Psoas muscle (tissue), 7 donors: ENCODE measurements at regions not wholly inside any gene's neighbourhood (a gene's known extent, or its start where the extent isn't known, plus 50 kb on each side); places are given as distances from the start of the nearest gene placed in this dataset.

ENCODE experiments used
- ATAC-seq, 4 donors: fragments of 200-7000 bp; cut with Tn5 transposase; one replicate each; pipeline ENCODE4 v1.9.1; 2020; ENCODE audit warnings: moderate library complexity in 3 of 4, mild to moderate bottlenecking in 2 of 4
- DNase-seq, 2 donors: peaks; one replicate each; pipeline ENCODE4 v3.0.0-alpha.2; 2020
- H3K27ac ChIP-seq: fragments of 200-600 bp; one replicate; pipeline ENCODE4 v1.8.0; 2022
- H3K27me3 ChIP-seq, 3 donors: fragments of 200-600 bp in 1 of 3; one replicate each; pipeline versions ENCODE4 v1.6.1 to v1.8.0; 2013 to 2022; ENCODE audit warnings: low read length in 2 of 3, mild to moderate bottlenecking in 2 of 3, moderate library complexity in 1 of 3; ENCODE audit not compliant: insufficient read depth in 3 of 3
- H3K36me3 ChIP-seq, 2 donors: fragments of 200-600 bp in 1 of 2; one replicate each; pipeline versions ENCODE4 v1.6.1 to v1.8.0; 2013 to 2022; ENCODE audit warnings: low read depth in 1 of 2, mild to moderate bottlenecking in 1 of 2, moderate library complexity in 1 of 2; ENCODE audit not compliant: insufficient read depth in 1 of 2
- H3K4me1 ChIP-seq: fragments of 200-600 bp; one replicate; pipeline ENCODE4 v1.8.0; 2022
- H3K4me3 ChIP-seq: fragments of 200-600 bp; one replicate; pipeline ENCODE4 v1.8.0; 2022; ENCODE audit warnings: mild to moderate bottlenecking
- H3K9me3 ChIP-seq: fragments of 200-600 bp; one replicate; pipeline ENCODE4 v1.8.0; 2022
- CTCF ChIP-seq: fragments of 200-600 bp; IDR thresholded peaks from one replicate; pipeline ENCODE4 v1.8.0; 2022; ENCODE audit warnings: antibody characterized with exemption
- WGBS, 3 donors: extraction: QIAGEN DNeasy Blood & Tissue Kit; methylation state at CpG; one replicate each; pipeline versions ENCODE4 v1.1.6 to v1.1.7; 2013; 5-methylcytosine and 5-hydroxymethylcytosine counted together
- intact Hi-C, 2 donors: fragments of 100-400 bp; cut with DNase I; formaldehyde crosslinking; loops; one replicate each; pipeline versions ENCODE4 v1.11.0 to v1.14.2; 2022
- donor health status: healthy with polysubstance abuse.
- donor health status: DM: no; HTN: no; CAD: no; lungs with moderate emphysema.
- donor health status: Bipolar disorder and iron deficiency.
- donor health status: healthy.
- donor health status: DM: yes; HTN: yes; CAD: no.
- donor health status: DM: no; HTN: no; CAD: no.
- donor health status: DM: yes; HTN: yes; CAD: no.

DNA sequence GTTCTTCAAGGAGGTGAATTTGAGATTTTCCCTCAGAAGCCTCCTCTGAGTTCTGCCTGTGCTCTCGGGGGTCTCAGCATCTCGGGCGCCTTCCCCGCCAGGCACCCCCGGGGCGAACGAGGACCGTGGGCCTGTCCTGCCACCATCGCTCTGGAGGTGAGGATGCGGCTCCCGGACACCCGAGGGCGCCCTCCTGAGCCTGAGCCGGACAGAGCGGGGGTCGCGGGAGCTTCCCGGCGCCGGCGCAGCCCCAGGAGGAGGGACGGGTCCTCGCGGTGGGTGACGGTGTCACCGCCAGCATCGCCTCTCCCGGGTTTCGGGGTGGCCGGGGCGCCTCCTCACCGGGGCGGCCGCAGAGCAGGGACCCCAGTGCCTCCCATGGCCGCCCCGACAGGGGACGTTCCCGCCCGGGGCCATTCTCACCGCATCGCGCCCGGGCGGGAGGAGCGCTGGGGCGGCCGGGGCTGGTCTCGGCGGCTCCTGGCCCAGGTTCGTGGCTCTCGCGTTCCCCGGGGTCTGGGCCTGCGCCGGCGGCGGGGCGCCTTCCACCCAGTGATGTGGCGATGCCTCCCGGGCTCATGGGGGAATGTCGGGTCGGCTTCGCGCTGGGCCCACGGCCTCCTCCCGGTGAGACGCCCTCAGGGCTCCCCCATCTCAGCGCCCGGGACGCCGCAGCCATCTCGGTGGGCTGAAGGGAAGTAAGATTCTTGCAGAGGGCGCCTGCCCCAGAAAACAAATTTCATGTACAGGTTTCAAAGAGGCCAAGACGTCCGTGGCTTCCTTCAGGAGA is 210.5 kb downstream of the ERMARD start:
- peak; percentile 38 for TF ChIP-seq CTCF
- peak; percentile 51 to 74 (median 66) for ATAC-seq
- Histone ChIP-seq H3K4me3 (peak overlapping the region; percentile 64), H3K27ac (peak overlapping the region; percentile 41), H3K4me1 (no peaks in the 10 kb centered on the region), H3K36me3 (no peaks in the 10 kb centered on the region), H3K27me3 (peaks cover 0 to 33% (median 0%) of the 10 kb centered on the region in 3 donors), H3K9me3 (no peaks in the 10 kb centered on the region)
- no peak for DNase-seq
- 11 to 18% (median 12%) methylated on average over 67 to 75 of the region's 75 CpGs for WGBS, 3 donors
- intact Hi-C loops = loop anchor here (5.0 to 10.0 kb wide), 2 partner anchors 330 to 563 kb away; partner anchors contain the start of gene DLL1 (in 2 of the 2)

DNA sequence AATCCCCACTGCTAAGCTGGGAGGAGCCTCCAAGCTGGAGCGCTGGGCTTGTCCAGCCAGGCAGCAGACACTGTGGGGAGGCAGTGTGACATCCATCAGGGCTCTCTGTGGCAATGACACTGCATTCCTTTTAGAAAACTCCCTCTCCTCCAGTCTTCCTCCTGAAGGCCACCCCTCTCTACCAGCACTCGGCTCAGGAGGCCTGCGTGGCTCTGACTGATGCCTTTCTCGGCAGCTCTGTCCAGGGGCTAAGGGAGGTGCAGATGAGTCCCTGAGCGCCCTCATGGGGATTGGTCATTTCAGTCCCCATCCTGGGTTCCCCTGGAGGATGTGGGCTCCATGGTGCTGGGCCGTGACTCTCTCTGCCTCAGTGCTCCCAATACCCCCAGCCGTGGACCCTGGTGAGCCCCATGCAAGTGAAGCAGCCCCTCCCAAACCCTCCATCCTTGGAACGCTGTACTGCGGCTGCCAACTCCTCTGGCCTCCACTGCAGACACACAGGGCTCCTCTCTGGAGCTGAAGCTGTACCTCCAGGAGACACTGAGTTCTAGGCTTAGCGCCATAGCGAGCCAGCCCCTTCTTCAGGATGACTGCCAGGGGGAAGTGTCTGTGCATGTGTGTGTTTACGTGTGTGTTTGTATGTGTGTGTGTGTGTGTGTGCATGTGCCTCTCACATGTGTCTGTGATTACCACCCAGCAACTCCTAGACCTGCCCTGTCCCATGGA is 209.6 kb downstream of the ERMARD start:
- Histone ChIP-seq H3K4me3 (no peak overlapping the region), H3K27me3 (peaks cover 0 to 33% (median 0%) of the 10 kb centered on the region in 3 donors), H3K4me1 (no peaks in the 10 kb centered on the region), H3K9me3 (no peaks in the 10 kb centered on the region), H3K27ac (no peak overlapping the region), H3K36me3 (no peaks in the 10 kb centered on the region)
- TF ChIP-seq CTCF = no peak
- no peak for ATAC-seq
- WGBS, 3 donors = 88 to 95% (median 92%) methylated on average over 12 of the region's 12 CpGs
- DNase-seq = no peak
- intact Hi-C loops = loop anchor here (5.0 to 10.0 kb wide), 2 partner anchors 331 to 564 kb away; partner anchors contain the start of gene DLL1 (in 2 of the 2)

GRCh38 chr6:169960521-169960885 is 209.1 kb downstream of the ERMARD start:
- Histone ChIP-seq H3K4me1 (no peaks in the 10 kb centered on the region), H3K36me3 (no peaks in the 10 kb centered on the region), H3K27ac (no peak overlapping the region), H3K9me3 (no peaks in the 10 kb centered on the region), H3K27me3 (peaks cover 0 to 33% (median 0%) of the 10 kb centered on the region in 3 donors), H3K4me3 (no peak overlapping the region)
- 90 to 94% (median 91%) methylated on average over 10 of the region's 10 CpGs for WGBS, 3 donors
- DNase-seq = no peak
- intact Hi-C loops = loop anchor here (5.0 to 10.0 kb wide), 2 partner anchors 332 to 564 kb away; partner anchors contain the start of gene DLL1 (in 2 of the 2)
- TF ChIP-seq CTCF = no peak
- ATAC-seq = no peak

GRCh38 chr6:169960003-169960344 is 208.6 kb downstream of the ERMARD start:
- Histone ChIP-seq H3K27me3 (peaks cover 0 to 33% (median 0%) of the 10 kb centered on the region in 3 donors), H3K36me3 (no peaks in the 10 kb centered on the region), H3K27ac (no peak overlapping the region), H3K9me3 (no peaks in the 10 kb centered on the region), H3K4me1 (no peaks in the 10 kb centered on the region), H3K4me3 (no peak overlapping the region)
- intact Hi-C loops = loop anchor here (5.0 to 10.0 kb wide), 2 partner anchors 332 to 565 kb away; partner anchors contain the start of gene DLL1 (in 2 of the 2)
- ATAC-seq (no peak), DNase-seq (no peak)
- TF ChIP-seq CTCF = no peak
- 83 to 87% (median 85%) methylated on average over 4 of the region's 4 CpGs for WGBS, 3 donors
